WTC11 (cell line): ENCODE measurements at regions not wholly inside any gene's neighbourhood (a gene's known extent, or its start where the extent isn't known, plus 50 kb on each side); places are given as distances from the start of the nearest gene placed in this dataset.
"Not testable (repeated sequence)": the region's sequence is repeated elsewhere in the genome, so short reads cannot be mapped to it uniquely, and the experiment has no call there.

Source experiments
- ATAC-seq: fragments of 200-7000 bp; cut with Tn5 transposase; 2 replicates; pipeline ENCODE4 v1.10.0; 2021; ENCODE audit warnings: mild to moderate bottlenecking, moderate library complexity
- CTCF ChIA-PET: fragments of 300-600 bp; sonication (Branson Sonifier 250); formaldehyde crosslinking; loops from one replicate; lab custom pipeline; 2021; ENCODE audit warnings: antibody characterized with exemption; lab: Charles Lee
- POLR2A ChIA-PET: fragments of 350-600 bp; sonication (Branson Sonifier 250); formaldehyde crosslinking; loops from one replicate; lab custom pipeline; 2021; ENCODE audit warnings: antibody characterized with exemption; lab: Charles Lee
- DNase-seq: peaks from one replicate; pipeline ENCODE4 v3.0.0; 2021; ENCODE audit warnings: low spot score
- H3K27ac Mint-ChIP-seq: 2 replicates; pipeline ENCODE4 v1.8.0; 2021; ENCODE audit warnings: mixed read lengths
- H3K27me3 Mint-ChIP-seq: 2 replicates; pipeline ENCODE4 v1.8.0; 2021; ENCODE audit warnings: low read depth, mild to moderate bottlenecking, moderate library complexity, mixed read lengths
- H3K36me3 Mint-ChIP-seq: 2 replicates; pipeline ENCODE4 v1.8.0; 2021; ENCODE audit warnings: mixed read lengths
- H3K4me1 Mint-ChIP-seq: 2 replicates; pipeline ENCODE4 v1.8.0; 2022; ENCODE audit warnings: mixed read lengths
- H3K4me3 Mint-ChIP-seq: 2 replicates; pipeline ENCODE4 v1.8.0; 2021; ENCODE audit warnings: mild to moderate bottlenecking, moderate library complexity, mixed read lengths
- H3K9me3 Mint-ChIP-seq: 2 replicates; pipeline ENCODE4 v1.8.0; 2021; ENCODE audit warnings: mixed read lengths
- ARID4B ChIP-seq: sonication (generic); formaldehyde crosslinking; IDR thresholded peaks from 2 replicates; pipeline ENCODE4 v1.8.0; 2023; ENCODE audit warnings: missing genetic modification reagents, mild to moderate bottlenecking, borderline replicate concordance
- E2F4 ChIP-seq: sonication (generic); formaldehyde crosslinking; IDR thresholded peaks from 2 replicates; pipeline ENCODE4 v1.8.1; 2022; ENCODE audit warnings: low read depth, mild to moderate bottlenecking, moderate library complexity, missing genetic modification reagents, borderline replicate concordance
- FOXP1 ChIP-seq: sonication (generic); formaldehyde crosslinking; IDR thresholded peaks from 2 replicates; pipeline ENCODE4 v1.8.0; 2022; ENCODE audit warnings: missing genetic modification reagents, mild to moderate bottlenecking, moderate library complexity, borderline replicate concordance
- IRF1 ChIP-seq: sonication (generic); formaldehyde crosslinking; IDR thresholded peaks from 2 replicates; pipeline ENCODE4 v1.8.0; 2023; ENCODE audit warnings: missing genetic modification reagents
- JUN ChIP-seq: sonication (generic); formaldehyde crosslinking; IDR thresholded peaks from 2 replicates; pipeline ENCODE4 v1.8.0; 2023; ENCODE audit warnings: mild to moderate bottlenecking, missing genetic modification reagents
- PRRX2 ChIP-seq: fragments of 250-450 bp; sonication (Bioruptor Pico); IDR thresholded peaks from 2 replicates; pipeline ENCODE4 v1.8.0; 2021; ENCODE audit warnings: mild to moderate bottlenecking
- RELA ChIP-seq: sonication (generic); formaldehyde crosslinking; IDR thresholded peaks from 2 replicates; pipeline ENCODE4 v1.8.1; 2022; ENCODE audit warnings: missing genetic modification reagents, mild to moderate bottlenecking, borderline replicate concordance
- STAT6 ChIP-seq: sonication (generic); formaldehyde crosslinking; conservative IDR thresholded peaks from 2 replicates; pipeline ENCODE4 v1.8.1; 2023; ENCODE audit warnings: mild to moderate bottlenecking, low read depth, missing genetic modification reagents, moderate library complexity
- TEAD4 ChIP-seq: sonication (generic); formaldehyde crosslinking; IDR thresholded peaks from 2 replicates; pipeline ENCODE4 v1.8.0; 2022; ENCODE audit warnings: mild to moderate bottlenecking, missing genetic modification reagents
- ZBTB43 ChIP-seq: sonication (generic); formaldehyde crosslinking; IDR thresholded peaks from 2 replicates; pipeline ENCODE4 v1.8.1; 2023; ENCODE audit warnings: mild to moderate bottlenecking, missing genetic modification reagents
- ZNF416 ChIP-seq: fragments of 250-450 bp; sonication (Bioruptor Pico); IDR thresholded peaks from 2 replicates; pipeline ENCODE4 v1.9.0; 2021; ENCODE audit warnings: mild to moderate bottlenecking, inconsistent platforms

GRCh38 chr21:23809573-23809972 lies 1797.7 kb downstream of the MRPL39 start:
- CTCF ChIA-PET, result no interaction called here
- Mint-ChIP-seq H3K36me3 (peaks cover 15% of the 10 kb centered on the region), H3K4me1 (no peaks in the 10 kb centered on the region), H3K9me3 (peaks cover 48% of the 10 kb centered on the region), H3K27ac (no peak overlapping the region), H3K4me3 (no peak overlapping the region), H3K27me3 (no peaks in the 10 kb centered on the region; the same call in 1 of the 2 replicates)
- no peak for DNase-seq
- POLR2A ChIA-PET, result no interaction called here
- TF ChIP-seq ZBTB43 (CRISPR knock-in tag) (no peak), FOXP1 (CRISPR knock-in tag) (no peak), IRF1 (CRISPR knock-in tag) (no peak), TEAD4 (CRISPR knock-in tag) (no peak)
- ATAC-seq, result no peak

- CTCF ChIA-PET, result not testable (repeated sequence)
Observed at GRCh38 chr21:23806966-23807548, 1800.2 kb downstream of the MRPL39 start.

GRCh38 chr21:23804866-23805265 lies 1802.4 kb downstream of the MRPL39 start:
- no peak for DNase-seq
- Mint-ChIP-seq H3K36me3 (peaks cover 16% of the 10 kb centered on the region), H3K4me3 (no peak overlapping the region), H3K9me3 (peaks cover 56% of the 10 kb centered on the region), H3K27me3 (no peaks in the 10 kb centered on the region; the same call in 1 of the 2 replicates), H3K27ac (no peak overlapping the region), H3K4me1 (no peaks in the 10 kb centered on the region)
- ChIA-PET CTCF (no interaction called here), POLR2A (no interaction called here)
- no peak for ATAC-seq
- TF ChIP-seq ZNF416 (CRISPR knock-in tag) (no peak), E2F4 (CRISPR knock-in tag) (no peak), JUN (no peak), RELA (CRISPR knock-in tag) (no peak), ARID4B (CRISPR knock-in tag) (no peak), STAT6 (CRISPR knock-in tag) (no peak), PRRX2 (CRISPR knock-in tag) (no peak)

More at GRCh38 chr21:23806966-23807548, 1800.2 kb downstream of the MRPL39 start:
- H3K27me3 Mint-ChIP-seq, H3K27ac Mint-ChIP-seq, H3K4me3 Mint-ChIP-seq, H3K4me1 Mint-ChIP-seq, POLR2A ChIA-PET, ATAC-seq, DNase-seq: not testable (repeated sequence)
- Mint-ChIP-seq H3K36me3 (peaks cover 13% of the 10 kb centered on the region), H3K9me3 (peaks cover 47% of the 10 kb centered on the region)
